ACC112 (cell line): ENCODE measurements at regions not wholly inside any gene's neighbourhood (a gene's known extent, or its start where the extent isn't known, plus 50 kb on each side); places are given as distances from the start of the nearest gene placed in this dataset.
"Not testable (repeated sequence)": the region's sequence is repeated elsewhere in the genome, so short reads cannot be mapped to it uniquely, and the experiment has no call there.

ENCODE experiments used
- H2AFZ ChIP-seq: fragments of 200-600 bp; sonication (generic); one replicate; pipeline ENCODE4 v1.6.0; 2017; ENCODE audit warnings: antibody characterized with exemption, low read length; ENCODE audit not compliant: unreplicated experiment
- H3K27ac ChIP-seq: fragments of 200-600 bp; sonication (generic); 2 replicates; pipeline ENCODE4 v1.5.1; 2014; ENCODE audit warnings: low read depth, mild to moderate bottlenecking, antibody characterized with exemption, low read length, moderate library complexity
- H3K27me3 ChIP-seq: fragments of 200-600 bp; sonication (generic); 2 replicates; pipeline ENCODE4 v1.6.1; 2014; ENCODE audit warnings: mild to moderate bottlenecking, antibody characterized with exemption, low read length, moderate library complexity, mixed read lengths; ENCODE audit not compliant: insufficient read depth
- H3K36me3 ChIP-seq: fragments of 200-600 bp; sonication (generic); 2 replicates; pipeline ENCODE4 v1.6.1; 2016; ENCODE audit warnings: mild to moderate bottlenecking, antibody characterized with exemption, low read length, moderate library complexity, mixed read lengths; ENCODE audit not compliant: insufficient read depth
- H3K4me1 ChIP-seq: fragments of 200-600 bp; sonication (generic); one replicate; pipeline ENCODE4 v1.6.1; 2016; ENCODE audit warnings: low read length, mixed read lengths; ENCODE audit not compliant: insufficient read depth, unreplicated experiment, control insufficient read depth
- H3K4me3 ChIP-seq: fragments of 200-600 bp; sonication (generic); 2 replicates; pipeline ENCODE4 v1.5.1; 2014; ENCODE audit warnings: mild to moderate bottlenecking, low read depth, low read length
- H3K79me2 ChIP-seq: fragments of 200-600 bp; sonication (generic); one replicate; pipeline ENCODE4 v1.6.0; 2016; ENCODE audit warnings: low read length; ENCODE audit not compliant: control insufficient read depth, unreplicated experiment, insufficient read depth

- Histone ChIP-seq H3K36me3 (no peaks in the 10 kb centered on the region), H3K79me2 (no peaks in the 10 kb centered on the region), H3K4me1 (no peaks in the 10 kb centered on the region), H3K4me3 (no peak overlapping the region), H2AFZ (no peak overlapping the region), H3K27me3 (peaks cover 85% of the 10 kb centered on the region), H3K27ac (no peak overlapping the region)
Measured at GRCh38 chr12:112705037-112705632, 86.4 kb upstream of the RPH3A start.

GRCh38 chr12:112710414-112710813, 81.1 kb upstream of the RPH3A start:
- H3K36me3 ChIP-seq, result no peaks in the 10 kb centered on the region
- peaks cover 79% of the 10 kb centered on the region for H3K27me3 ChIP-seq
- H3K4me1 ChIP-seq, result no peaks in the 10 kb centered on the region
- H2AFZ ChIP-seq, result no peak overlapping the region
- H3K79me2 ChIP-seq, result no peaks in the 10 kb centered on the region
- H3K27ac ChIP-seq, result no peak overlapping the region
- no peak overlapping the region for H3K4me3 ChIP-seq

GRCh38 chr12:112711026-112711425, 80.5 kb upstream of the RPH3A start:
- no peak overlapping the region for H2AFZ ChIP-seq
- H3K36me3 ChIP-seq, result no peaks in the 10 kb centered on the region
- no peaks in the 10 kb centered on the region for H3K79me2 ChIP-seq
- H3K4me1 ChIP-seq, result no peaks in the 10 kb centered on the region
- H3K4me3 ChIP-seq, result no peak overlapping the region
- peaks cover 81% of the 10 kb centered on the region for H3K27me3 ChIP-seq
- H3K27ac ChIP-seq, result no peak overlapping the region

- Histone ChIP-seq H3K27me3 (peaks cover 81% of the 10 kb centered on the region), H3K36me3 (no peaks in the 10 kb centered on the region), H3K27ac (no peak overlapping the region), H2AFZ (no peak overlapping the region), H3K4me3 (no peak overlapping the region), H3K4me1 (no peaks in the 10 kb centered on the region), H3K79me2 (no peaks in the 10 kb centered on the region)
Measured at GRCh38 chr12:112711507-112711906, 80.0 kb upstream of the RPH3A start.

GRCh38 chr12:112712751-112713150, 78.8 kb upstream of the RPH3A start:
- H3K27me3 ChIP-seq, result peaks cover 72% of the 10 kb centered on the region
- not testable (repeated sequence) for H3K4me3 ChIP-seq, H2AFZ ChIP-seq, H3K4me1 ChIP-seq, H3K36me3 ChIP-seq, H3K27ac ChIP-seq, H3K79me2 ChIP-seq

- peaks cover 66% of the 10 kb centered on the region for H3K27me3 ChIP-seq
- H3K79me2 ChIP-seq, result no peaks in the 10 kb centered on the region
- H3K4me1 ChIP-seq, result no peaks in the 10 kb centered on the region
- H3K4me3 ChIP-seq, result no peak overlapping the region
- H2AFZ ChIP-seq, result no peak overlapping the region
- no peak overlapping the region for H3K27ac ChIP-seq
- H3K36me3 ChIP-seq, result no peaks in the 10 kb centered on the region
Measured at GRCh38 chr12:112713471-112713870, 78.1 kb upstream of the RPH3A start.

- no peaks in the 10 kb centered on the region for H3K79me2 ChIP-seq
- no peak overlapping the region for H3K27ac ChIP-seq
- H3K36me3 ChIP-seq, result no peaks in the 10 kb centered on the region
- H3K27me3 ChIP-seq, result peaks cover 67% of the 10 kb centered on the region
- no peak overlapping the region for H2AFZ ChIP-seq
- no peaks in the 10 kb centered on the region for H3K4me1 ChIP-seq
- no peak overlapping the region for H3K4me3 ChIP-seq
Measured at GRCh38 chr12:112714166-112714710, 77.3 kb upstream of the RPH3A start.

- no peaks in the 10 kb centered on the region for H3K36me3 ChIP-seq
- H3K4me3 ChIP-seq, result no peak overlapping the region
- H3K27ac ChIP-seq, result no peak overlapping the region
- H3K79me2 ChIP-seq, result no peaks in the 10 kb centered on the region
- no peaks in the 10 kb centered on the region for H3K4me1 ChIP-seq
- H2AFZ ChIP-seq, result no peak overlapping the region
- H3K27me3 ChIP-seq, result peaks cover 66% of the 10 kb centered on the region
Measured at GRCh38 chr12:112716099-112717093, 75.2 kb upstream of the RPH3A start.

GRCh38 chr12:112728864-112729263, 62.7 kb upstream of the RPH3A start:
- Histone ChIP-seq H3K4me3 (no peak overlapping the region), H3K36me3 (no peaks in the 10 kb centered on the region), H3K79me2 (no peaks in the 10 kb centered on the region), H3K27ac (no peak overlapping the region), H3K27me3 (peaks cover 65% of the 10 kb centered on the region), H3K4me1 (no peaks in the 10 kb centered on the region), H2AFZ (no peak overlapping the region)

- Histone ChIP-seq H3K27ac (no peak overlapping the region), H3K79me2 (no peaks in the 10 kb centered on the region), H2AFZ (no peak overlapping the region), H3K4me1 (no peaks in the 10 kb centered on the region), H3K36me3 (no peaks in the 10 kb centered on the region), H3K27me3 (peaks cover 93% of the 10 kb centered on the region), H3K4me3 (no peak overlapping the region)
Measured at GRCh38 chr12:112734859-112735695, 56.5 kb upstream of the RPH3A start.
